AG10803 (cell line): ENCODE measurements at regions not wholly inside any gene's neighbourhood (a gene's known extent, or its start where the extent isn't known, plus 50 kb on each side); places are given as distances from the start of the nearest gene placed in this dataset.
"Not testable (repeated sequence)": the region's sequence is repeated elsewhere in the genome, so short reads cannot be mapped to it uniquely, and the experiment has no call there.

ENCODE experiments used
- DNase-seq: peaks from one replicate; pipeline ENCODE4 v3.0.0; 2010; ENCODE audit warnings: low read depth
- H3K4me3 ChIP-seq: 2 replicates; pipeline ENCODE4 v1.5.1; 2011; ENCODE audit warnings: mild to moderate bottlenecking, low read length, control low read depth
- CTCF ChIP-seq: conservative IDR thresholded peaks from 2 replicates; pipeline ENCODE4 v1.5.1; 2011; ENCODE audit warnings: mild to moderate bottlenecking, low read length, control low read depth, inconsistent platforms

GRCh38 chr3:11898611-11899325 is 52.1 kb upstream of the TAMM41 start:
- TF ChIP-seq CTCF: no peak
- H3K4me3 ChIP-seq: no peak overlapping the region
- no peak for DNase-seq

- H3K4me3 ChIP-seq, DNase-seq: not testable (repeated sequence)
Measured at GRCh38 chr3:11899389-11899788, 52.7 kb upstream of the TAMM41 start.

- no peak for DNase-seq
- TF ChIP-seq CTCF: no peak
- H3K4me3 ChIP-seq: no peak overlapping the region
Measured at GRCh38 chr3:11899826-11900225, 53.1 kb upstream of the TAMM41 start.

- no peak for TF ChIP-seq CTCF
- H3K4me3 ChIP-seq: no peak overlapping the region
- DNase-seq: no peak
Measured at GRCh38 chr3:11900824-11901223, 54.1 kb upstream of the TAMM41 start.

GRCh38 chr3:11901286-11901875 is 54.7 kb upstream of the TAMM41 start:
- no peak for DNase-seq
- no peak overlapping the region for H3K4me3 ChIP-seq
- TF ChIP-seq CTCF: no peak

GRCh38 chr3:11903047-11903446 is 56.4 kb upstream of the TAMM41 start:
- no peak overlapping the region for H3K4me3 ChIP-seq
- no peak for TF ChIP-seq CTCF
- DNase-seq: no peak

GRCh38 chr3:11903447-11903846 is 56.8 kb upstream of the TAMM41 start:
- no peak for DNase-seq
- TF ChIP-seq CTCF: no peak
- no peak overlapping the region for H3K4me3 ChIP-seq
